IPS DF 19.7 (cell line): ENCODE measurements at regions not wholly inside any gene's neighbourhood (a gene's known extent, or its start where the extent isn't known, plus 50 kb on each side); places are given as distances from the start of the nearest gene placed in this dataset.
A peak's percentile ranks its signal among the peaks of the same experiment; 100 is the strongest.
"Not testable (repeated sequence)": the region's sequence is repeated elsewhere in the genome, so short reads cannot be mapped to it uniquely, and the experiment has no call there.

Source experiments
- DNase-seq: peaks from one replicate; pipeline ENCODE4 v3.0.0-alpha.2; 2013; ENCODE audit warnings: low read depth, low spot score

GRCh38 chr7:53596230-53596629 is 560.8 kb downstream of the POM121L12 start:
- peak; percentile 48 for DNase-seq

GRCh38 chr7:53600296-53600695 is 564.9 kb downstream of the POM121L12 start:
- DNase-seq: no peak

DNA sequence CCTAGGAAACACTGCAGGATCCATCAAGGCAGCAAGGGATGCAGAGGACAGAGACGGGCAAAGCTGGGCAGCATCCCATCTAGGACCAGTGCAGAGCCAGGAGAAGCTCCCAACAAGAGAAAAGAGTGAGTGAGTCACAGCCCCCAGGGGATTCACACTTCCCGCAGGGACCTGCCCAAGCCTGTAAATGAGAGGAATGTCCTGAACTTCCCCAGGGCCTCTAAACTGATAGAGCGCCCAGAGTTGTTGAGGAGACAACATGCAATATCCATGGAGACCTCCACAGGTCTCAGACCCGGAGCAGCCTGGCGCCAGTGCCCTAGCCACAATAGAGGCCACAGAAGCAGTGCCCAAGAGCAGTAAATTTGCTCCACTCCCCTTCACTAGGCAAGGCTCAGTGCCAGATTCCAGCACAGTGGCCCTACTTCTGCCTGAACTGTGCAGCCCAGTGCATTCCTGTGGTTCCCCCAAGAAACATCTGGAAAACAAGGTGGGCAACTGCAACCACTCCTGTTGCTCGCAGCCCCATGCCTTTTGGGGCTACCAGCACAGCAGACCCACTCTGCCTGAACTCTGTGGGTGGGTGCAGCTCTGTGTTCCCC is 567.5 kb downstream of the POM121L12 start:
- DNase-seq: no peak

GRCh38 chr7:53603461-53603860 is 568.0 kb downstream of the POM121L12 start:
- no peak for DNase-seq

GRCh38 chr7:53604201-53604600 is 568.8 kb downstream of the POM121L12 start:
- peak; percentile 57 for DNase-seq

DNA sequence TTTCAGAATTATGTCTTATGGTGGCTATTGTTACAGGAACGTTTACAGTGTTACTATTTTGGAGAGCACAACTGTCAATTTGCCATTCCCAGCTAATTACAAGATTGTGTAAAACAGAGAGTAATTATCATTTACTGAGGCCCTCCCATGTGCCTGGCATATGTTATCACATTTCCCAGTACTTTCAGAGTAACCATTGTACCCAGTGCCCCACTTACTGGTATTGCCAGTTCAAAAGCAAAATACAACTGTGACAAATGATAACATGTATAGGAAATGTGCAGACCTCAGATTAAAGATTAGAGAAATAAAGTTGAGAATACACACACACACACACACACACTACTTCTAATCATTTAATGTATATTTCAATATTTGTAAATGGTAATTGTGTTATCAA is 572.5 kb downstream of the POM121L12 start:
- no peak for DNase-seq

DNA sequence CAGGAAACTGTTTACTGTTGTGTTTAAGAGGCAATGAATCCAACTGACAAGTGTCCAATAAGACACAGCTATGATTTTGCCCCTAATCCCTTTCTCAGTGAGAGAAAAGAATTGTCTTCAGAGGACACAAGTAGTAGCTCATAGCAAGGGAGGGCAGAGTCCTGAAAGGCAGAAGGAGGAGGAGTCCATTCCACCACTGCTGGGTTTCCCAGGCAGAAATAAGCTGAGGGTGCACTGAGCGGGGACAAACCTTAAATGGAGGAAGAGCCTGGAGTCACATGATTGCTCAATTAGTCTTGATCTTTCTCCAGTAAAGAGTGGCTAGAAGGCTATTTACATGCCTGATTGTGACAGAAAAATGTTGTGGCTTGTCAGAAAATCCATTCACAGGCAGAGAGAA is 573.8 kb downstream of the POM121L12 start:
- no peak for DNase-seq

DNA sequence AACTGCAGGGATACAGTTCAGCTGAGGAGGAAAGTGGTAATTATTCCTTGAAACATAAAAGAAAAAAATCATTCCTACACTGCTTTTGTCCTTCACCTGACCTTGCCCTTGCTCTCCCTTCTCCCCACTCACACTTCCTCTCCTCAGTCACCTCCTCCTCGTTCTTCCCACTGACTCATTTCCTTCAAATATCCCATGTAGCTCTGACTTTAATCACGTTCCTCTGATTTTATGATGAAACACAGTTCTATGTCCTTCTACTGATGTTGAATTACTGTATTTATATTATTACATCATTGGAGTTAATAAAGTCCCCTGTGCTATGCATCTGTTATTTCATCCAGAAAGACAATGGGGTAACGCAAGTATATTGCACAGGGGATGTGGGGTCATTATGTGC is 575.6 kb downstream of the POM121L12 start:
- no peak for DNase-seq

DNA sequence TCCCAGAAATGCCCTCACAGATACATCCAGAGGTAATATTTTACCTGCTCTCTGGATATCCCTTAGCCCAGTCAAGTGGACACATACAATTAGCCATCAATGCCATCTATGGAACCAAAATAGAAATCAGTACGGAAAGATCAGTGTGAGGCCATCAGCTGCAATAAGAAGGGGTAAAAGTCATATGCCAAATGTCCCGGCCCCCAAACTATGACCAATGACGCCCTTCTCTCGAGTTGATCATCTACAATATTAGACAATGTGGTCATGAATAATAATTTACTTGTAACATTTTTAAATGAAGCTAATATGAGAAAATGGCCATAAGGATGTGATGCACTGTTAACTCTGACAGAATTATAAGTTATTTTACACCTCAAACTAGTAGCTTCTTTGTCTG is 588.9 kb downstream of the POM121L12 start:
- DNase-seq: no peak

DNA sequence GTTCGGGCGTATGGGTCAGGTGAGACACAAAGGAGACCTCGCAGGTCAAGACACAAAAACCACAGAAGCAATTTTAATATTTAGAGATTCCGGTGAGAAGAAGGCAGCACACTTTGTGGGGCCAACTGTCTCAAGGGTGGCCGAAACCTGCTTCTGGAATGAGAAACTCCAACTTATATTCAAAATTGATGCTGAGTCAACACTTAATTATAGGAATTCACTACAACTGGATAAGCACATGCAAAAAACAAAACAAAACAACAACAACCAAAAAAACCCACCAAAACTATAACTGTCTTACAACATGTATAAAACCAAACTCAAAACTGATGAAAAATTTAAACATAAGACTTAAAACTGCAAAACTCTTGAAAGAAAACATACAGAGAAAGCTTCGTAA is 593.3 kb downstream of the POM121L12 start:
- no peak for DNase-seq

- not testable (repeated sequence) for DNase-seq
These were observed 599.8 kb downstream of the POM121L12 start for GRCh38 chr7:53635251-53635650.

GRCh38 chr7:53638517-53638916 is 603.1 kb downstream of the POM121L12 start:
- no peak for DNase-seq

GRCh38 chr7:53641091-53641490 is 605.7 kb downstream of the POM121L12 start:
- no peak for DNase-seq

GRCh38 chr7:53642361-53642760 is 606.9 kb downstream of the POM121L12 start:
- DNase-seq: no peak

GRCh38 chr7:53642866-53643265 is 607.4 kb downstream of the POM121L12 start:
- no peak for DNase-seq

DNA sequence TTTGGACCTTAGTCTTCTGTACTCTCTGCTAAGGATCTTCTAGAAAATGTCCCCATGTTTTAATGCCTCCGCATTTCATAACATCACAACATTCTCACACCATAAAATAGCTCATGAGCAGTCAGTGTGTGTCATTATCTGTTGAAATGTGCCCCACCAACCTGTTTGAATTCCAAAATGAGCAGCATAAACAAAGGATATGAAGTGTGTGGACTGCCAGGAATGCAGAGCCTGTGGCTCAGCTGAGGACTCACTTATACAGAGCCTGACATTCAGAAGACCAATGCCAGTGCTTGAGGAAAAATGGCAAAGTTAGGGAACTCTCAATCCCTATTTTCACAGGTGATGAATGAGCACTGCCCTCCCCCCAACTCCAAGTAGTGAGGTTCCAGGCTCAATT is 621.4 kb downstream of the POM121L12 start:
- no peak for DNase-seq

GRCh38 chr7:53657586-53657985 is 622.2 kb downstream of the POM121L12 start:
- DNase-seq: no peak

GRCh38 chr7:53658951-53659350 is 623.5 kb downstream of the POM121L12 start:
- DNase-seq: no peak

GRCh38 chr7:53661645-53662217 is 626.3 kb downstream of the POM121L12 start:
- no peak for DNase-seq

DNA sequence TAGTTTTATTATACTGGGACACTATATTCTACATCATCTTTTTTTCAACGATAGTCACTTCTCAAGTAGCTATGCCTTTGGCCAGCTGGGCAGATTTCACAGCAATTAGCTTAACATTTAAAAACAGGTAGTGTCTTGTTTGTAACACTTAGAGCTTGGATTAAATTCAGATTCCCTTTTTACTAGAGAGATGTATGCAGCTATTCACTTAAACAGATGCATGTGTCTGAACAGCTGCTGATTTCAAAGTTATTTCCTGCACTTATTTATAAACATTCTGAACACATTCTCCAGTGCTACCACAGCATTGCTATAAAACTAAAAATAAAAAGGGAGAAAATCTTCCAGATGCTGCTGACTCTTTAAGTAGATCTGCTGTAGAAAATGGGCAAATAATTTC is 637.2 kb downstream of the POM121L12 start:
- DNase-seq: no peak

DNA sequence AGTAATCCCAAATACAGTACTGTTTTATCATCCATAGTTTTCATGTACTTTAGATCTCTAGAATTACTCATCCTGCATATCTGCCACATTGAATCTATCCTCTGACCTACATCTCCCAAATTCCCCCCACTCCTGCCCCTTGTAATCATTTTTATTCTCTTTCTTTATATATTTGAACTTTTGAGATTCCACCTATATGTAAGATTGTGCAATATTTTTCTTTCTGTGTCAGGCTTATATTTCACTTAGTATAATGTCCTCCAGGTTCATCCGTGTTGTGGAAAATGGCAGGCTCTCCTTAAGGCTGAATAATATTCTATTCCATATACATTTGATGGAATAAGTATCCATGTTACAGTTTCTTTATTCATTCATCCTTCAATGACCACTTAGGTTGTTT is 640.4 kb downstream of the POM121L12 start:
- no peak for DNase-seq

- DNase-seq: no peak
These were observed 649.3 kb downstream of the POM121L12 start for GRCh38 chr7:53684693-53685092.

GRCh38 chr7:53690411-53690810 is 655.0 kb downstream of the POM121L12 start:
- no peak for DNase-seq

DNA sequence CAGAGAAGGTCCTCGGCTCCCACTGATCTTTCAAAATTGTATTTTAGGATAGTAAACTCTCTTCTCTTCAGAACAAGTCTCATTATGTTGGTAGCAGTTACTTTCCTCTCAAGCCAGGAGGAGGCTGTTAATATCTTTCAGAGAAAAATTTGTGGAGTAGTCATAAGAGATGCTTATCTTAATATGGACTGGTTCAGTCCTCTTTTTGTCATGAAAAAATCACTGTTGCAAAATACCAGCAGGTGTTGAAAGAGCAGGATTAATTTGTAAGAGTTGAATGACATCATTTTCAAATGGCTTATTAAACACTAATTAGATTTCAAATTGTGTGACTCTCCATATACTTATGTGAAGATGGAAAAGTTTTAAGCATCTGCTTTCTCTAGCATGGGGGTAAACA is 662.5 kb downstream of the POM121L12 start:
- no peak for DNase-seq
